ENCODE measurements at regions not wholly inside any gene's neighbourhood (a gene's known extent, or its start where the extent isn't known, plus 50 kb on each side); places are given as distances from the start of the nearest gene placed in this dataset.
"Not testable (repeated sequence)": the region's sequence is repeated elsewhere in the genome, so short reads cannot be mapped to it uniquely, and the experiment has no call there.

GRCh38 chr12:5290368-5290767 lies 141.5 kb upstream of the NTF3 start:
- not testable (repeated sequence) for TF ChIP-seq CTCF (IDR thresholded peaks at IDR 0.05; ENCODE audit: low read depth, low read length, missing input control); JUND (IDR thresholded peaks at IDR 0.05); RXRA (IDR thresholded peaks at IDR 0.05); TAF1 (conservative IDR thresholded peaks at IDR 0.05); SP1 (IDR thresholded peaks at IDR 0.05); YY1 (IDR thresholded peaks at IDR 0.05); MAX (IDR thresholded peaks at IDR 0.05); EGR1 (IDR thresholded peaks at IDR 0.05; ENCODE audit: low read depth in 2 of 2); FOXA2 (IDR thresholded peaks at IDR 0.05); ATF3 (IDR thresholded peaks at IDR 0.05); GABPA (IDR thresholded peaks at IDR 0.05 in 1 of 2, conservative IDR thresholded peaks at IDR 0.05 in 1 of 2); RAD21 (IDR thresholded peaks at IDR 0.05); REST (IDR thresholded peaks at IDR 0.05); ZBTB33 (IDR thresholded peaks at IDR 0.05)
